Retinal pigment epithelial cell (primary cell): ENCODE measurements at regions not wholly inside any gene's neighbourhood (a gene's known extent, or its start where the extent isn't known, plus 50 kb on each side); places are given as distances from the start of the nearest gene placed in this dataset.

Source experiments
- DNase-seq: peaks from one replicate; pipeline ENCODE4 v3.0.0-alpha.2; 2010; ENCODE audit warnings: low read depth
- H3K4me3 ChIP-seq: 2 replicates; pipeline ENCODE4 v1.5.1; 2011; ENCODE audit warnings: mild to moderate bottlenecking, low read length, control low read depth, moderate library complexity
- CTCF ChIP-seq: conservative IDR thresholded peaks from 2 replicates; pipeline ENCODE4 v1.5.1; 2011; ENCODE audit warnings: low read depth, low read length, control low read depth, inconsistent platforms

GRCh38 chr9:81207651-81208050 lies 481.7 kb downstream of the TLE1 start:
- DNase-seq = no peak
- TF ChIP-seq CTCF = no peak
- no peak overlapping the region for H3K4me3 ChIP-seq

GRCh38 chr9:81202292-81202691 lies 487.1 kb downstream of the TLE1 start:
- H3K4me3 ChIP-seq = no peak overlapping the region
- DNase-seq = no peak
- no peak for TF ChIP-seq CTCF

GRCh38 chr9:81195206-81195605 lies 494.1 kb downstream of the TLE1 start:
- TF ChIP-seq CTCF = no peak
- DNase-seq = no peak
- H3K4me3 ChIP-seq = no peak overlapping the region

GRCh38 chr9:81193362-81194339 lies 495.7 kb downstream of the TLE1 start:
- no peak overlapping the region for H3K4me3 ChIP-seq
- no peak for TF ChIP-seq CTCF
- DNase-seq = peak; percentile 24

GRCh38 chr9:81191222-81191621 lies 498.1 kb downstream of the TLE1 start:
- no peak for DNase-seq
- H3K4me3 ChIP-seq = no peak overlapping the region
- TF ChIP-seq CTCF = no peak

GRCh38 chr9:81190659-81191058 lies 498.7 kb downstream of the TLE1 start:
- no peak overlapping the region for H3K4me3 ChIP-seq
- no peak for DNase-seq
- no peak for TF ChIP-seq CTCF

GRCh38 chr9:81183761-81184160 lies 505.6 kb downstream of the TLE1 start:
- no peak for TF ChIP-seq CTCF
- DNase-seq = peak; percentile 90
- H3K4me3 ChIP-seq = no peak overlapping the region
